Loucy (cell line): ENCODE measurements at regions not wholly inside any gene's neighbourhood (a gene's known extent, or its start where the extent isn't known, plus 50 kb on each side); places are given as distances from the start of the nearest gene placed in this dataset.
"Not testable (repeated sequence)": the region's sequence is repeated elsewhere in the genome, so short reads cannot be mapped to it uniquely, and the experiment has no call there.

ENCODE experiments used
- H2AFZ ChIP-seq: fragments of 200-600 bp; sonication (generic); 2 replicates; pipeline ENCODE4 v1.6.0; 2016; ENCODE audit warnings: antibody characterized with exemption, mild to moderate bottlenecking, low read length, moderate library complexity
- H3F3A ChIP-seq: fragments of 200-600 bp; 2 replicates; pipeline ENCODE4 v1.6.0; 2016; ENCODE audit warnings: antibody characterized with exemption, low read depth, mild to moderate bottlenecking
- H3K27me3 ChIP-seq: fragments of 200-600 bp; sonication (generic); 2 replicates; pipeline ENCODE4 v1.6.1; 2014; ENCODE audit warnings: low read length, mild to moderate bottlenecking; ENCODE audit not compliant: insufficient read depth, poor library complexity, severe bottlenecking
- H3K36me3 ChIP-seq: fragments of 200-600 bp; sonication (generic); 2 replicates; pipeline ENCODE4 v1.6.1; 2016; ENCODE audit warnings: low read length; ENCODE audit not compliant: insufficient read depth
- H3K4me1 ChIP-seq: fragments of 200-600 bp; sonication (generic); 2 replicates; pipeline ENCODE4 v1.5.1; 2014; ENCODE audit warnings: low read length, mild to moderate bottlenecking; ENCODE audit not compliant: insufficient read depth, poor library complexity, severe bottlenecking
- H3K4me2 ChIP-seq: fragments of 200-600 bp; sonication (generic); 2 replicates; pipeline ENCODE4 v1.6.0; 2014; ENCODE audit warnings: antibody characterized with exemption, low read length, low read depth, mild to moderate bottlenecking; ENCODE audit not compliant: poor library complexity, severe bottlenecking
- H3K4me3 ChIP-seq: fragments of 200-600 bp; sonication (generic); 2 replicates; pipeline ENCODE4 v1.5.1; 2014; ENCODE audit warnings: low read length, mild to moderate bottlenecking, mixed read lengths; ENCODE audit not compliant: poor library complexity, severe bottlenecking
- H3K79me2 ChIP-seq: fragments of 200-600 bp; sonication (generic); 2 replicates; pipeline ENCODE4 v1.6.1; 2014; ENCODE audit warnings: low read length; ENCODE audit not compliant: insufficient read depth
- H3K9ac ChIP-seq: fragments of 200-600 bp; sonication (generic); 2 replicates; pipeline ENCODE4 v1.6.0; 2014; ENCODE audit warnings: mild to moderate bottlenecking, low read depth, low read length, moderate library complexity; ENCODE audit not compliant: poor library complexity, severe bottlenecking
- H3K9me2 ChIP-seq: fragments of 200-600 bp; sonication (generic); replicated peaks from 2 replicates; pipeline ENCODE4 v1.6.1; 2016; ENCODE audit warnings: low read depth, low read length, mixed read lengths
- H3K9me3 ChIP-seq: fragments of 200-600 bp; sonication (generic); 2 replicates; pipeline ENCODE4 v1.6.1; 2014; ENCODE audit warnings: mild to moderate bottlenecking, antibody characterized with exemption, low read length, low read depth; ENCODE audit not compliant: insufficient read depth
- H4K20me1 ChIP-seq: fragments of 200-600 bp; sonication (generic); 2 replicates; pipeline ENCODE4 v1.6.0; 2014; ENCODE audit warnings: antibody characterized with exemption, low read length, mild to moderate bottlenecking; ENCODE audit not compliant: insufficient read depth, poor library complexity, severe bottlenecking
- CTCF ChIP-seq: fragments of 200-600 bp; sonication (generic); conservative IDR thresholded peaks from 2 replicates; pipeline ENCODE4 v1.5.1; 2014; ENCODE audit warnings: mild to moderate bottlenecking, antibody characterized with exemption, low read length
- EZH2phosphoT487 ChIP-seq: fragments of 200-600 bp; IDR thresholded peaks from 2 replicates; pipeline ENCODE4 v1.6.1; 2018; ENCODE audit warnings: antibody characterized with exemption, mild to moderate bottlenecking, moderate library complexity, borderline replicate concordance

GRCh38 chr15:89021224-89021623 is 67.0 kb upstream of the ABHD2 start:
- peaks cover 4% of the 10 kb centered on the region for H3K4me1 ChIP-seq
- no peak overlapping the region for H3K4me2 ChIP-seq
- no peaks in the 10 kb centered on the region for H3K9me3 ChIP-seq

GRCh38 chr15:89021886-89022285 is 66.4 kb upstream of the ABHD2 start:
- H3K4me1 ChIP-seq, H3K27me3 ChIP-seq, H3K4me3 ChIP-seq, H3K36me3 ChIP-seq, H3K4me2 ChIP-seq, H4K20me1 ChIP-seq, H3K9me2 ChIP-seq, H3K79me2 ChIP-seq, H2AFZ ChIP-seq, H3F3A ChIP-seq, H3K9ac ChIP-seq, H3K9me3 ChIP-seq: not testable (repeated sequence)

More at GRCh38 chr15:89021224-89021623, 67.0 kb upstream of the ABHD2 start:
- H3F3A ChIP-seq: no peaks in the 10 kb centered on the region
- no peaks in the 10 kb centered on the region for H3K27me3 ChIP-seq
- no peaks in the 10 kb centered on the region for H4K20me1 ChIP-seq
- no peak overlapping the region for H3K9ac ChIP-seq
- TF ChIP-seq EZH2phosphoT487 (no peak), CTCF (no peak)
- no peaks in the 10 kb centered on the region for H3K79me2 ChIP-seq
- no peaks in the 10 kb centered on the region for H3K9me2 ChIP-seq
- no peak overlapping the region for H3K4me3 ChIP-seq
- H2AFZ ChIP-seq: no peak overlapping the region
- H3K36me3 ChIP-seq: no peaks in the 10 kb centered on the region

GRCh38 chr15:89023311-89023961 is 64.8 kb upstream of the ABHD2 start:
- no peak overlapping the region for H3K4me3 ChIP-seq
- H3K36me3 ChIP-seq: no peaks in the 10 kb centered on the region
- no peaks in the 10 kb centered on the region for H3K79me2 ChIP-seq
- H3K4me2 ChIP-seq: no peak overlapping the region
- no peak for TF ChIP-seq CTCF
- no peak for TF ChIP-seq EZH2phosphoT487
- no peaks in the 10 kb centered on the region for H3F3A ChIP-seq
- H3K27me3 ChIP-seq: no peaks in the 10 kb centered on the region
- no peaks in the 10 kb centered on the region for H3K9me3 ChIP-seq
- no peaks in the 10 kb centered on the region for H3K9me2 ChIP-seq
- H3K9ac ChIP-seq: no peak overlapping the region
- H4K20me1 ChIP-seq: no peaks in the 10 kb centered on the region
- no peak overlapping the region for H2AFZ ChIP-seq
- no peaks in the 10 kb centered on the region for H3K4me1 ChIP-seq

- H3K4me1 ChIP-seq: no peaks in the 10 kb centered on the region
- no peaks in the 10 kb centered on the region for H3K27me3 ChIP-seq
- no peak overlapping the region for H3K4me2 ChIP-seq
- no peaks in the 10 kb centered on the region for H3K9me3 ChIP-seq
- no peak overlapping the region for H2AFZ ChIP-seq
- H3K9ac ChIP-seq: no peak overlapping the region
- no peak overlapping the region for H3K4me3 ChIP-seq
- no peaks in the 10 kb centered on the region for H3K79me2 ChIP-seq
- no peaks in the 10 kb centered on the region for H3K9me2 ChIP-seq
- no peaks in the 10 kb centered on the region for H4K20me1 ChIP-seq
- H3F3A ChIP-seq: no peaks in the 10 kb centered on the region
- TF ChIP-seq CTCF (no peak), EZH2phosphoT487 (no peak)
- H3K36me3 ChIP-seq: no peaks in the 10 kb centered on the region
Measured at GRCh38 chr15:89024418-89024817, 63.8 kb upstream of the ABHD2 start.
